ENCODE measurements at regions not wholly inside any gene's neighbourhood (a gene's known extent, or its start where the extent isn't known, plus 50 kb on each side); places are given as distances from the start of the nearest gene placed in this dataset.
A peak's percentile ranks its signal among the peaks of the same experiment; 100 is the strongest.

GRCh38 chr10:78815702-78816334 lies 252.9 kb upstream of the ZMIZ1 start:
- DNase-seq: no peak

- peak; percentile 61 for DNase-seq
These were observed 251.4 kb upstream of the ZMIZ1 start for GRCh38 chr10:78817361-78817760.

- no peak for DNase-seq
These were observed 251.0 kb upstream of the ZMIZ1 start for GRCh38 chr10:78817804-78818203.

GRCh38 chr10:78819361-78820006 lies 249.3 kb upstream of the ZMIZ1 start:
- DNase-seq: no peak

GRCh38 chr10:78820007-78820362 lies 248.8 kb upstream of the ZMIZ1 start:
- no peak for DNase-seq

- DNase-seq: no peak
These were observed 247.7 kb upstream of the ZMIZ1 start for GRCh38 chr10:78821052-78821451.

DNA sequence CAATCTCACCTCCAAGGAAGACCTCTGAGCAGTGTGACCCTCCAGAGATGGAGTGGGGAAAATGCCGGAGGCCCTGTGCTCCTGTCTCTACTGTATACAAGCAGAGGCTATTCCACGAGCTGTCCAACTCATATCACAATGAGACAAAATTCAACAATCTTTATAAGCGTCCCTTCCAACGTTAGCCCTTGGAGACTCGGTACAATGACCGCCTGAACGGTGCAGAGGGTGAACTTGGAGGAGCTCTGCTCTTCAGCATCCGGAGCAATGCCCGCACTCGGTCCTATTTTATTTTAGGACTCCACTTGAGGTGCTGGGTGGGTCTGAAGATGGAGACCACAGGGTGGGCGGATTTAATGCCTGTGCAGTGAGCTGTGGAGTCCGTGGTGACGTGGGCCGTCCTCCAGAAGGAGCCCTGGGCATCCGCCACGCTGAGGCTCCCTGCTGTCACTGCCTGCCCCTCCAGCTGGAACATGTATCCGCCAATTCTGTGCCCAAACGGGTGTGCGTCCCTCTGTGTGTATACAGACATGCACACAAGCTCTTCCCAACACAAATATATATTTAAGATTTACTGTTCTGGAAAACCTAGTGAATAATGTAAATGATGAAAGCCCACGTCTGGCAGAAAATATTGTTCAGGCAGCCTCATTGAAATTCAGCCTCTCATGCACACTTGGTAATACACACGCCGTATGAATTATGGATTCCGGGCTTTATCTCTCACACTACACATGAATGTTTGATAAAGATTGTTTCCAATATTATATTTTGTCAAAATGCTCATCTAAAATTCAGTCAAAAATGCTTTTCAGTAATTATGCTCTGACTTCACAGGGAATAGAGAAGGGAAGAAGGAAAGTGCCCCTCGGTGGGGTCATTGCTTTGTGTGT lies 239.9 kb upstream of the ZMIZ1 start:
- DNase-seq: peak; percentile 59

- DNase-seq: no peak
These were observed 239.2 kb upstream of the ZMIZ1 start for GRCh38 chr10:78829565-78829964.

GRCh38 chr10:78830062-78830975 lies 238.4 kb upstream of the ZMIZ1 start:
- no peak for DNase-seq

GRCh38 chr10:78830976-78831375 lies 237.8 kb upstream of the ZMIZ1 start:
- DNase-seq: no peak

DNA sequence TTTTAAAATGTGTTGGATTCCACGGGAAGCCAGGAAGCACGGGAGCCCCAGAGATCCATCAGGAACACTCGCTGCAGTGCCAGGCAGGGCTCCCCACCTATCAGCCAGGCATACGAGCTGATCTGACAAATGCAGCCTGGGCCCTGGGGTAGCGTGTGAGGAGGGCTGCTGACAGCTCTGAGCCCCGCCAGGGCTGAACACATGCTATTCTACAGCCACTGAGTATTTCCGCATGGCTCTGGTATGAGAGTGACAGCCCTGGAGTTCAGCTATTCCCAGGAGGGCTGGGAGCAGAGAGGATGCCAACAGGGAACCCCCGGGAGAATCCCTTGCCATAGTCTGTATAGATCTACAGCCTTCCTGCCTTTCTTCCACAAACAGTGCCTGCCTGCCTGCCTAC lies 237.3 kb upstream of the ZMIZ1 start:
- no peak for DNase-seq

GRCh38 chr10:78832281-78832680 lies 236.5 kb upstream of the ZMIZ1 start:
- no peak for DNase-seq

DNA sequence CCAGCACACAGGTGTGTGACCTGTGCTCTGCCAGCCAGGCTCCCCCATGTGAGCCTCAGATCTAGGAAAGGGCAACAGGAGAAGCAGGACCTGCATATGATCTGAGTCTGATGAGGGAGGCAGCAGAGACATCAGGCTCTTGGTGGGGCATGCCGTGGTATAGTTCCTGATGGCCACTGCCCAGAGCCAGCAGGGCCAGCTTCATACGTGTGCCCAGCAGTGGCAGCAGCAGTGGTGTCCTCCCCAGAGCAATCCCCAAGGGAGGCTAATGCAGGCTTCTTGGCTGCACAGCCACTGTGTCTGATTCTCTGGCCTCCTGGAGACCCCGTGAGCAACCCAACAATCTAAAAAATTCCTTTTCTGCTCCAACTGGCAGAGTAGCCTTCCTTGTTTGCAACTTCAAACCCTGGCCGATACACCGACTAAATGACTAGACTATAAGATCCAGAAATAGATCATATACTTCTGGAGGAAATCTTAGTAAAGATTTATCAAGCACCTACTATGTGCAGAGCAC lies 230.6 kb upstream of the ZMIZ1 start:
- peak; percentile 44 for DNase-seq

DNA sequence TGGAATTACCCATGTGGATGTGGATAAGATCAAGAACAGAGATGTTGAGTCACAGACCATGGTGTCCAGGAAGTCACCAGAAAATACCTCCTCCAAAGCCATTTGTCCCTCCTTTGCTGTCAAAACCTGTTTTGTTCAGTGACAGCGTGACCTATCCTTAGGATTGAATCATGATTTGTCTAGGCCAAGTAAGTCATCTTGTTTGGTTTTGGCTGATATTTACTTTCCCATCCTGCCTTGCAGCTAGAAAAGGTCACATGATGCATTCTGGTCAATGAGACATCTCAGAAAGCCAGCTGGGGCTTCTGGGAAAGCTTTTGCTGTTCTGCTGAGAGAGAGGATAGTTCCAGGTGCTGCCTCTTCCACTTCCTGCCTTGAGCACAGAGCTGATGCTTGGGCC lies 225.3 kb upstream of the ZMIZ1 start:
- no peak for DNase-seq

- peak; percentile 53 for DNase-seq
These were observed 223.7 kb upstream of the ZMIZ1 start for GRCh38 chr10:78844960-78845607.

DNA sequence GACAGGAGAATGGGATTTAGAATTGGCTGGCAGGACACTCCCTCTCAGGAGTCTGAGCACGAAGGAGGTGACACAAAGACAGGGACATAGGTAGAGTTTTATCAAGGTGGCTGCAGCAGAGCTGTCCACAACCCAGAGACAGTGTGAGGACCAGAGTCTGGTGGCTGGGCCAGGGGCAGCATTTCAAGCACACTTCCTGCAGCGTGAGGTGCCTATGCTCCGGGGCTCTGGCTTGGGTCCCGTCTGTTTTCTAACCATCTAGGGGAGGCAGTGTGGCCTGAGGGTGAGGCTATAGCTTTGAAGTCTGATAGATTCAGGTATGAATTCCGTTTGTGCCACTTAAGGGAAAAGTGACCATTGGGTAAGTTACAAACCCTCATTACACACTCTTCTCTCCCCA lies 222.7 kb upstream of the ZMIZ1 start:
- DNase-seq: no peak

DNA sequence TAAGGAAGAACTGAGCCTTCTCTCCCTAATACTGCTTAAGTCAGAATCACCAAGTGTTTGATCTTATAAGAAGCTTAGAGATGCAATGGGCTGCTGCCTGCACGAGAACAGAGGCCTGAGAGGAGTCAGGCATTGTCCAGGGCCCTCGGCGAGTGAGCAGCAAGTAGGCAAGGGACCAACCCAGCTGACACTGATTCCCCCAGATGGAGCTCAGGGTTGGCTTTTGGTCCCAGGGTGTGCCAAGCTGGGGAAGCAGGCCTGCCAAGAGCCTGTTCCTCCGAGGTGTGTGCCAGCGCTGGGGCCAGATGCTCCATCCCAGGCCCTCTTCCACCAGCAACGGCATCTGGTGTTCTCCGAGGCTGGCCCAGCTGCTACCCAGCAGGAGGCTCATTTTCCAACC lies 222.0 kb upstream of the ZMIZ1 start:
- DNase-seq: peak; percentile 60

DNA sequence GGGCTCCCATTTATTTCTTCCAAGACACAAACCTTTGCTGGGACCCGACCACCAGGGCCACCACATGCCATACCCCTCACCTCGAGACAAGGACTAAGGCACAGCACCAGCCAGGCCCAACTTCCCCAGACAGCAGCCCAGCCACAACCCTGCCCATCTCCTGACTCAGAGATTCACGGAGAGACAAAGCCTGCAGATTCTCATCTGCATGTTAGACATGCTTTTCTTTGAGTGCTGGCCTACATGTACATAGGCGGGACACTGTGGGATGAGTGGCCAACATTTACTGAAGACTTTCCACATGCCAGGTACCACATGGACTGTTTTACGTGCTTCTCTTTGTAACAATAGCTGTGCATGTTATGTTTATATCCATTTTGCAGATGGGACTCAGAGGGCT lies 221.3 kb upstream of the ZMIZ1 start:
- no peak for DNase-seq

DNA sequence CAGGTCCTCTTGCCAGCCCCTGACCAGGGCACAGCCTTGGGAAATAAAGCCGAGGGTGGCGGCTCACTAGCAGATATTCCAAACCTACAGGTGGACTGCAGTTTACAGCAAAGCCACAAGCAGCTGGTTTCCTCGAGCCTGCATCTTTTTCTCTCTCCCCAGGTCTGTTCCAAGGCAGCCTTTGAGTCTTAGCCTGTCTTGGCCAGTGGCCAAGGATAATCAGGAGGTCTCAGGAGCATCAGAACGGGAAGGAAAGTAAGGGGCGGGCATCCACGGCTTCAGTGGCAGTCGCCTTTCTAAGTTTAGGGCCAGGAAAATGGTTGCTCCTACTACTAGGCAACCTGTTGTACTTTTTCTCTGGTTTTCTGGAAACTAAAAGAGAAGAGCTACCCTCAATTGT lies 219.7 kb upstream of the ZMIZ1 start:
- DNase-seq: no peak

- DNase-seq: no peak
These were observed 219.0 kb upstream of the ZMIZ1 start for GRCh38 chr10:78849731-78850130.

DNA sequence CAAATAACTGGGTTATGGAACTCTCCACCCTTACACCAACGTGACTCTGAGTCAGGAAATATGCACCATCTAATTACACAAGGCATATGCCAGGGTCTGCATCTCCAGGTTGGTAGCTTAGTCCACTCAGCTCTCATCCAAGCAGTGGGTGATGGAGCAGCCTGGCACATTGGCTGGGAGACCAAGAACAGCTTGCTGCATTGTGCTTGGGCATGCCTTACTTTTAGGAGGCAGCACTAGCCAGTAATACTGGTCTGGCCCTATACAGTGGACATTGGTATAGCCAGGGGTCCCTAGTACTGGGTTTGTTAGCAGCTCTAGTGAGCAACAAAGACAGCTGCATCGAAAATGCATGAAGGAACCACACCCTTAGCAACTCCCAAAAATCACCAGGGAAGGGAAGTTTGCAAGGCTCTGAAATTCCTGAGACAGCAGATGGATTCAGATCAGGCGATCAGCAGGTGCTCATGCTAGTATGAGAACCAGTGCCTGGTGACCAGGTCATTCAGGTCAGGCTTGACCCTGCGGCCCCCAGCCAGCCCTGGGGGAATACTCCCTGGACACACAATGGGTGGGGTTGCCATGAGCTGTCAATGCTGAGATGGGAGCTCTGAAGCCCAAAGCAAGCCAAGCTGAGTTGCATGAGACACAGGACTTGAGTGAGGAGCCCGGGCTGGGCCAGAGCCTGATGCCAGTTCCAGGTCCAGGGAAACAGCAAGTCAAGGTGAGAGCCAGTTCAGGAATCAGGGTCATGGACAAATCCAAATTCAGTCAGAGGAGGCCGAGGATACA lies 217.9 kb upstream of the ZMIZ1 start:
- DNase-seq: no peak

Data from eye (tissue), 1 donor.